ENCODE measurements at regions not wholly inside any gene's neighbourhood (a gene's known extent, or its start where the extent isn't known, plus 50 kb on each side); places are given as distances from the start of the nearest gene placed in this dataset.

- H3K18ac ChIP-seq (ENCODE audit: insufficient read length, low read depth, low read length), result no peak overlapping the region
- H4K20me1 ChIP-seq (ENCODE audit: control insufficient read depth, insufficient read depth, insufficient read length), result no peaks in the 10 kb centered on the region
- H3K27me3 ChIP-seq (ENCODE audit: insufficient read depth, low read length), result no peaks in the 10 kb centered on the region
- no peak overlapping the region for H2AFZ ChIP-seq (ENCODE audit: low read length)
- H3K23me2 ChIP-seq (ENCODE audit: insufficient read length, low read depth, low read length, poor library complexity, severe bottlenecking), result no peaks in the 10 kb centered on the region
- H3K9me3 ChIP-seq (ENCODE audit: control insufficient read depth, low read depth, low read length), result no peaks in the 10 kb centered on the region
- no peaks in the 10 kb centered on the region for H3K79me2 ChIP-seq (ENCODE audit: insufficient read depth, low read length)
- no peak overlapping the region for H3K4ac ChIP-seq (ENCODE audit: low read depth, low read length)
- no peak overlapping the region for H2BK5ac ChIP-seq (ENCODE audit: insufficient read length, low read length)
- no peak overlapping the region for H3K56ac ChIP-seq (ENCODE audit: insufficient read length, low read depth, low read length)
- H3K4me3 Mint-ChIP-seq, result no peak overlapping the region
- H2BK15ac ChIP-seq (ENCODE audit: low read depth, low read length), result no peak overlapping the region
- peaks cover 4 to 9% (median 5%) of the 10 kb centered on the region in 3 experiments for H3K36me3 Mint-ChIP-seq (ENCODE audit: insufficient read depth in 1 of 3, low read depth in 3 of 3)
- H3K9me3 Mint-ChIP-seq, result peaks cover 47 to 58% of the 10 kb centered on the region in 2 experiments
- no peak overlapping the region for H3K23ac ChIP-seq (ENCODE audit: insufficient read length, low read depth, low read length)
- TF ChIP-seq CTCF (conservative IDR thresholded peaks at IDR 0.05), result no peak
- H2BK120ac ChIP-seq (ENCODE audit: low read depth, low read length, poor library complexity, severe bottlenecking), result no peak overlapping the region
- H3K14ac ChIP-seq (ENCODE audit: insufficient read depth, low read length), result no peak overlapping the region
- no peaks in the 10 kb centered on the region; the same call in 1 of the 2 replicates for H3K4me1 ChIP-seq (ENCODE audit: insufficient read depth, low read length)
- peaks cover 31 to 33% of the 10 kb centered on the region in 2 experiments for H3K4me1 Mint-ChIP-seq
- H3K27ac ChIP-seq (ENCODE audit: insufficient read length, low read depth, low read length), result no peak overlapping the region
- H4K5ac ChIP-seq (ENCODE audit: insufficient read length, low read depth, low read length), result no peak overlapping the region
- no peak overlapping the region for H4K8ac ChIP-seq (replicated peaks; ENCODE audit: insufficient read length, low read depth, low read length)
- no peak overlapping the region for H3K9ac ChIP-seq (ENCODE audit: extremely low read depth, insufficient read length, low read length)
- H3K27ac Mint-ChIP-seq, result no peak overlapping the region
- no peak overlapping the region for H2BK12ac ChIP-seq (ENCODE audit: insufficient read length, low read depth, low read length)
- no CpG with 5 or more reads among the region's 2 CpGs for WGBS (ENCODE audit: extremely low coverage, insufficient read length, low lambda C conversion rate)
- no peak overlapping the region for H4K91ac ChIP-seq (ENCODE audit: insufficient read length, low read depth, low read length)
- DNase-seq, result no peak
- no peak overlapping the region for H2BK20ac ChIP-seq (ENCODE audit: low read depth, low read length, poor library complexity, severe bottlenecking)
- H3T11ph ChIP-seq (ENCODE audit: low read length), result no peak overlapping the region
- H3K79me1 ChIP-seq (ENCODE audit: insufficient read depth, low read depth, low read length, poor library complexity, severe bottlenecking), result no peaks in the 10 kb centered on the region
- no peak overlapping the region for H3K4me2 ChIP-seq (ENCODE audit: insufficient read depth, insufficient read length, low read length)
- no peaks in the 10 kb centered on the region for H3K27me3 Mint-ChIP-seq (ENCODE audit: low read depth)
- no peak overlapping the region for H2AK5ac ChIP-seq (ENCODE audit: insufficient read length, low read length)
Observed at GRCh38 chrX:14361435-14361834, 167.9 kb upstream of the GLRA2 start.
